SK-N-SH (cell line): ENCODE measurements at regions not wholly inside any gene's neighbourhood (a gene's known extent, or its start where the extent isn't known, plus 50 kb on each side); places are given as distances from the start of the nearest gene placed in this dataset.

Experiments used
- CTCF ChIA-PET: fragments of 300-600, 350-600 bp; formaldehyde crosslinking; extraction: SDS; loops from one replicate; lab custom pipeline; 2021; lab: Yijun Ruan, JAX
- POLR2A ChIA-PET: fragments of 350-600 bp; sonication (Branson Sonifier 250); formaldehyde crosslinking; extraction: SDS; loops from one replicate; lab custom pipeline; 2020; ENCODE audit warnings: antibody characterized with exemption, inconsistent platforms; lab: Yijun Ruan, JAX
- DNase-seq: peaks from one replicate; pipeline ENCODE4 v3.0.0; 2012
- H2AFZ ChIP-seq: fragments of 200-600 bp; sonication (generic); 2 replicates; pipeline ENCODE4 v1.8.1; 2016; ENCODE audit warnings: antibody characterized with exemption, mild to moderate bottlenecking, low read depth
- H3F3A ChIP-seq: fragments of 200-600 bp; sonication (generic); replicated peaks from 2 replicates; pipeline ENCODE3; 2016; ENCODE audit warnings: antibody characterized with exemption, mild to moderate bottlenecking; ENCODE audit not compliant: insufficient read depth
- H3K27ac ChIP-seq, 2 experiments: fragments of 200-500 bp in 1 of 2; fragments of 200-600 bp in 1 of 2; sonication (Bioruptor generic) in 1 of 2; sonication (generic), shearing (Covaris generic) in 1 of 2; 2 replicates each; pipeline versions ENCODE4 v1.5.1 to v1.6.1; 2014 to 2016; ENCODE audit warnings: low read depth in 2 of 2, inconsistent platforms in 1 of 2, low read length in 1 of 2, mild to moderate bottlenecking in 1 of 2, mixed read lengths in 1 of 2
- H3K27me3 ChIP-seq: fragments of 200-600 bp; sonication (generic), shearing (Covaris generic); 2 replicates; pipeline ENCODE4 v1.6.1; 2016; ENCODE audit warnings: mixed run types; ENCODE audit not compliant: insufficient read depth
- H3K36me3 ChIP-seq, 2 experiments: fragments of 200-500 bp in 1 of 2; fragments of 200-600 bp in 1 of 2; sonication (Bioruptor generic) in 1 of 2; sonication (generic) in 1 of 2; replicated peaks in 1 of 2; 2 replicates each; pipeline versions ENCODE3 to v1.5.1; 2014 to 2016; ENCODE audit warnings: low read length in 1 of 2, mild to moderate bottlenecking in 1 of 2; ENCODE audit not compliant: insufficient read depth in 2 of 2, control insufficient read depth in 1 of 2
- H3K4me1 ChIP-seq, 2 experiments: fragments of 200-500 bp in 1 of 2; fragments of 200-600 bp in 1 of 2; sonication (Bioruptor generic) in 1 of 2; sonication (generic), shearing (Covaris generic) in 1 of 2; 2 replicates each; pipeline versions ENCODE4 v1.5.1 to v1.6.1; 2014 to 2016; ENCODE audit warnings: low read depth in 1 of 2, low read length in 1 of 2, mixed run types in 1 of 2; ENCODE audit not compliant: insufficient read depth in 2 of 2, control insufficient read depth in 1 of 2
- H3K4me2 ChIP-seq: fragments of 200-600 bp; sonication (generic), shearing (Covaris generic); 2 replicates; pipeline ENCODE4 v1.6.1; 2017; ENCODE audit warnings: mixed run types
- H3K4me3 ChIP-seq, 2 experiments: fragments of 200-500 bp in 1 of 2; fragments of 200-600 bp in 1 of 2; sonication (Bioruptor generic) in 1 of 2; sonication (generic), shearing (Covaris generic) in 1 of 2; 2 replicates each; pipeline versions ENCODE4 v1.5.1 to v1.8.1; 2014 to 2016; ENCODE audit warnings: low read depth in 2 of 2, inconsistent platforms in 1 of 2, low read length in 1 of 2, mild to moderate bottlenecking in 1 of 2, mixed read lengths in 1 of 2, moderate library complexity in 1 of 2
- H3K79me2 ChIP-seq: fragments of 200-600 bp; sonication (generic); 2 replicates; pipeline ENCODE4 v1.8.1; 2017; ENCODE audit warnings: mild to moderate bottlenecking; ENCODE audit not compliant: insufficient read depth
- H3K9ac ChIP-seq: fragments of 200-600 bp; sonication (generic); 2 replicates; pipeline ENCODE4 v1.6.1; 2017; ENCODE audit warnings: mixed run types
- H3K9me2 ChIP-seq: fragments of 200-600 bp; sonication (generic); 2 replicates; pipeline ENCODE4 v1.6.1; 2017; ENCODE audit warnings: mixed run types
- H3K9me3 ChIP-seq: fragments of 200-600 bp; sonication (generic); 2 replicates; pipeline ENCODE4 v1.6.1; 2017; ENCODE audit warnings: mixed run types, mild to moderate bottlenecking, moderate library complexity
- H4K20me1 ChIP-seq: fragments of 200-600 bp; sonication (generic); 2 replicates; pipeline ENCODE4 v1.6.1; 2017; ENCODE audit warnings: mild to moderate bottlenecking, mixed run types; ENCODE audit not compliant: insufficient read depth
- CHD2 ChIP-seq: fragments of 150-350 bp; IDR thresholded peaks from 2 replicates; pipeline ENCODE4 v1.6.1; 2018; ENCODE audit warnings: low read length; ENCODE audit not compliant: partially characterized antibody
- CTCF ChIP-seq: fragments of 200-600 bp; sonication (generic); IDR thresholded peaks from 2 replicates; pipeline ENCODE4 v1.6.1; 2017; ENCODE audit warnings: antibody characterized with exemption, mild to moderate bottlenecking, moderate library complexity
- ELF1 ChIP-seq: IDR thresholded peaks from 2 replicates; pipeline ENCODE4 v1.4.0; 2012
- EP300 ChIP-seq, 2 experiments: IDR thresholded peaks; 2 replicates each; pipeline versions ENCODE4 v1.4.0 to v1.6.1; 2012; ENCODE audit warnings: borderline replicate concordance in 1 of 2, low read depth in 1 of 2, low read length in 1 of 2
- EZH2phosphoT487 ChIP-seq: fragments of 200-600 bp; sonication (generic); IDR thresholded peaks from 2 replicates; pipeline ENCODE4 v1.6.1; 2017; ENCODE audit warnings: low read depth, mixed run types, mild to moderate bottlenecking, antibody characterized with exemption, moderate library complexity, borderline replicate concordance
- FOSL2 ChIP-seq: IDR thresholded peaks from 2 replicates; pipeline ENCODE4 v1.4.0; 2012; ENCODE audit warnings: low read depth, mild to moderate bottlenecking, moderate library complexity, borderline replicate concordance
- FOXM1 ChIP-seq: IDR thresholded peaks from 2 replicates; pipeline ENCODE4 v1.4.0; 2012; ENCODE audit warnings: low read depth, mild to moderate bottlenecking
- GABPA ChIP-seq: IDR thresholded peaks from 2 replicates; pipeline ENCODE4 v1.4.0; 2012; ENCODE audit warnings: low read depth, mild to moderate bottlenecking
- IRF3 ChIP-seq: fragments of 150-350 bp; IDR thresholded peaks from 2 replicates; pipeline ENCODE4 v1.6.1; 2016; ENCODE audit warnings: mild to moderate bottlenecking, low read depth, low read length
- JUND ChIP-seq: IDR thresholded peaks from 2 replicates; pipeline ENCODE4 v1.4.0; 2012
- MAX ChIP-seq: IDR thresholded peaks from 2 replicates; pipeline ENCODE4 v1.4.0; 2012; ENCODE audit warnings: low read depth
- MEF2A ChIP-seq: IDR thresholded peaks from 2 replicates; pipeline ENCODE4 v1.4.0; 2012; ENCODE audit warnings: low read depth, borderline replicate concordance
- POLR2AphosphoS5 ChIP-seq: IDR thresholded peaks from 2 replicates; pipeline ENCODE4 v1.6.1; 2012; ENCODE audit warnings: low read depth, low read length
- RFX5 ChIP-seq: IDR thresholded peaks from 2 replicates; pipeline ENCODE4 v1.6.1; 2012; ENCODE audit warnings: mild to moderate bottlenecking, improper control_type of control experiment, low read length
- TEAD4 ChIP-seq: IDR thresholded peaks from 2 replicates; pipeline ENCODE4 v1.4.0; 2012; ENCODE audit warnings: mild to moderate bottlenecking, borderline replicate concordance; ENCODE audit not compliant: insufficient read depth
- USF2 ChIP-seq: fragments of 150-350 bp; IDR thresholded peaks from 2 replicates; pipeline ENCODE4 v1.6.1; 2017; ENCODE audit warnings: antibody characterized with exemption, low read length, low read depth, borderline replicate concordance
- YY1 ChIP-seq: IDR thresholded peaks from 2 replicates; pipeline ENCODE4 v1.4.0; 2012; ENCODE audit warnings: low read depth, mild to moderate bottlenecking
- WGBS: methylation state at CpG from one replicate; pipeline ENCODE4 v1.1.6; 2017; ENCODE audit warnings: low lambda C conversion rate; 5-methylcytosine and 5-hydroxymethylcytosine counted together

- CTCF ChIA-PET = no interaction called here
These were observed 369.7 kb downstream of the MN1 start for GRCh38 chr22:27431896-27432295.

GRCh38 chr22:27433099-27433498 lies 368.5 kb downstream of the MN1 start:
- Histone ChIP-seq H3K4me3 (no peak overlapping the region), H3K79me2 (no peaks in the 10 kb centered on the region), H3K4me1 (peaks cover 0 to 13% of the 10 kb centered on the region in 2 experiments; a peak in 2 of 4 replicates), H3K9ac (no peak overlapping the region), H4K20me1 (no peaks in the 10 kb centered on the region), H3K27ac (no peak overlapping the region), H3K4me2 (no peak overlapping the region), H3K9me3 (peaks cover 5% of the 10 kb centered on the region; the same call in 1 of the 2 replicates), H2AFZ (no peak overlapping the region), H3K36me3 (no peaks in the 10 kb centered on the region), H3K27me3 (no peaks in the 10 kb centered on the region), H3K9me2 (no peaks in the 10 kb centered on the region), H3F3A (peaks cover 4% of the 10 kb centered on the region)
- WGBS = 29% methylated on average over 1 of the region's 1 CpG
- DNase-seq = no peak
- TF ChIP-seq FOSL2 = no peak
- no peak for TF ChIP-seq TEAD4
- no peak for TF ChIP-seq JUND
- TF ChIP-seq CTCF = no peak
- TF ChIP-seq MAX = no peak
- no peak for TF ChIP-seq FOXM1
- no peak for TF ChIP-seq IRF3
- TF ChIP-seq USF2 = no peak
- no peak for TF ChIP-seq RFX5
- TF ChIP-seq EZH2phosphoT487 = no peak
- no peak for TF ChIP-seq EP300 (IDR thresholded peaks at IDR 0.05; ENCODE audit: borderline replicate concordance in 1 of 2, low read depth in 1 of 2, low read length in 1 of 2)
- TF ChIP-seq YY1 = no peak
- TF ChIP-seq ELF1 = no peak
- ChIA-PET CTCF (interaction anchor here (1.3 kb wide), 1 partner anchor 23 kb away, joined by 5 read pairs; no protein-coding TSS in a partner anchor), POLR2A (no interaction called here)

More at GRCh38 chr22:27431896-27432295, 369.7 kb downstream of the MN1 start:
- peaks cover 3% of the 10 kb centered on the region for H3F3A ChIP-seq
- no peak overlapping the region for H3K9ac ChIP-seq
- H3K27me3 ChIP-seq = no peaks in the 10 kb centered on the region
- TF ChIP-seq CHD2 (no peak), YY1 (no peak), GABPA (no peak), POLR2AphosphoS5 (no peak), MEF2A (no peak)
- no peaks in the 10 kb centered on the region for H3K79me2 ChIP-seq
- peaks cover 5% of the 10 kb centered on the region; the same call in 1 of the 2 replicates for H3K9me3 ChIP-seq
- no peak for DNase-seq
- H3K9me2 ChIP-seq = no peaks in the 10 kb centered on the region
- 46% methylated on average over 3 of the region's 4 CpGs for WGBS
- H2AFZ ChIP-seq = no peak overlapping the region
- no peak overlapping the region for H3K4me3 ChIP-seq
- H3K4me1 ChIP-seq = peaks cover 0 to 11% of the 10 kb centered on the region in 2 experiments; a peak in 2 of 4 replicates
- H3K27ac ChIP-seq = no peak overlapping the region
- POLR2A ChIA-PET = no interaction called here
- no peaks in the 10 kb centered on the region for H3K36me3 ChIP-seq
- no peak overlapping the region for H3K4me2 ChIP-seq
- H4K20me1 ChIP-seq = no peaks in the 10 kb centered on the region
